Activated B cell treated with CpG ODN at 0.5 μM for 24 hours (primary cell): ENCODE measurements at regions not wholly inside any gene's neighbourhood (a gene's known extent, or its start where the extent isn't known, plus 50 kb on each side); places are given as distances from the start of the nearest gene placed in this dataset.

Experiments used
- ATAC-seq: fragments of 200-7000 bp; cut with Tn5 transposase; one replicate; pipeline ENCODE4 v1.10.0; 2021; ENCODE audit warnings: low read depth, mild to moderate bottlenecking, moderate library complexity
- CTCF ChIA-PET: fragments of 350-600 bp; sonication (Branson Sonifier 250); formaldehyde crosslinking; loops from one replicate; lab custom pipeline; 2021; ENCODE audit warnings: antibody characterized with exemption; lab: Charles Lee
- POLR2A ChIA-PET: fragments of 350-600 bp; sonication (Branson Sonifier 250); formaldehyde crosslinking; loops from one replicate; lab custom pipeline; 2021; ENCODE audit warnings: antibody characterized with exemption; lab: Charles Lee
- DNase-seq: peaks from one replicate; pipeline ENCODE4 v3.0.0; 2022
- H3K27ac Mint-ChIP-seq: one replicate; pipeline ENCODE4 v1.8.0; 2020; ENCODE audit warnings: mixed read lengths
- H3K27me3 Mint-ChIP-seq: one replicate; pipeline ENCODE4 v1.8.0; 2021; ENCODE audit warnings: mixed read lengths
- H3K36me3 Mint-ChIP-seq: one replicate; pipeline ENCODE4 v1.8.0; 2021; ENCODE audit warnings: low read depth, mixed read lengths
- H3K4me1 Mint-ChIP-seq: one replicate; pipeline ENCODE4 v1.8.0; 2021; ENCODE audit warnings: mixed read lengths
- H3K4me3 Mint-ChIP-seq: one replicate; pipeline ENCODE4 v1.8.0; 2020; ENCODE audit warnings: mild to moderate bottlenecking, mixed read lengths
- H3K9me3 Mint-ChIP-seq: one replicate; pipeline ENCODE4 v1.8.0; 2020; ENCODE audit warnings: mixed read lengths
- intact Hi-C: fragments of 100-400 bp; cut with micrococcal nuclease; formaldehyde crosslinking; loops from one replicate; pipeline ENCODE4 v1.15.1; 2024
- TF ChIP-seq, protein P1 (sequence below): fragments of 200-600 bp; IDR thresholded peaks from one replicate; pipeline ENCODE4 v1.8.0; 2022; ENCODE audit warnings: antibody characterized with exemption, mild to moderate bottlenecking

DNA sequence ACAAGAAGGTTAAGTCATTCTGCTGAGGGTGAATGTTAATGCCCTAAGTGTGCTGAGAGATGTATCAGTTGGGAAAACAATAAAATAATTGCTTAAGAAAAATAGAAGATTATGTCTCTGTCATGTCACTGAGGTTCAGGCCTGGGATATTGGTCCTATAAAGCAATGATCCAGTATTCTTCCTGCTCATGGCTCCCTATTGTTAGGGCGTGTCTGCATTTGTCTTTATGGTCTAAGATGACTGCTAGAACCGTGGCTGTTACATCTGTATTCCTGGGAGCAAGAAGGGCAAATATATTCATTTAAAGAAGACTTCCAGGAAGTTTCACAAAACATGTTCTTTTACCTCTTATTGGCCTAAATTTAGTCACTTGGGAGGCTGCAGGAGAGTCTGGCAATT is 125.0 kb downstream of the KCNE4 start:
- no peaks in the 10 kb centered on the region for H3K27me3 Mint-ChIP-seq
- no peak for DNase-seq
- no peaks in the 10 kb centered on the region for H3K4me1 Mint-ChIP-seq
- TF ChIP-seq, protein P1, sequence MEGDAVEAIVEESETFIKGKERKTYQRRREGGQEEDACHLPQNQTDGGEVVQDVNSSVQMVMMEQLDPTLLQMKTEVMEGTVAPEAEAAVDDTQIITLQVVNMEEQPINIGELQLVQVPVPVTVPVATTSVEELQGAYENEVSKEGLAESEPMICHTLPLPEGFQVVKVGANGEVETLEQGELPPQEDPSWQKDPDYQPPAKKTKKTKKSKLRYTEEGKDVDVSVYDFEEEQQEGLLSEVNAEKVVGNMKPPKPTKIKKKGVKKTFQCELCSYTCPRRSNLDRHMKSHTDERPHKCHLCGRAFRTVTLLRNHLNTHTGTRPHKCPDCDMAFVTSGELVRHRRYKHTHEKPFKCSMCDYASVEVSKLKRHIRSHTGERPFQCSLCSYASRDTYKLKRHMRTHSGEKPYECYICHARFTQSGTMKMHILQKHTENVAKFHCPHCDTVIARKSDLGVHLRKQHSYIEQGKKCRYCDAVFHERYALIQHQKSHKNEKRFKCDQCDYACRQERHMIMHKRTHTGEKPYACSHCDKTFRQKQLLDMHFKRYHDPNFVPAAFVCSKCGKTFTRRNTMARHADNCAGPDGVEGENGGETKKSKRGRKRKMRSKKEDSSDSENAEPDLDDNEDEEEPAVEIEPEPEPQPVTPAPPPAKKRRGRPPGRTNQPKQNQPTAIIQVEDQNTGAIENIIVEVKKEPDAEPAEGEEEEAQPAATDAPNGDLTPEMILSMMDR, result no peak
- intact Hi-C loops, result no loop called here
- ChIA-PET CTCF (no interaction called here), POLR2A (no interaction called here)
- ATAC-seq, result no peak
- H3K27ac Mint-ChIP-seq, result no peak overlapping the region
- no peaks in the 10 kb centered on the region for H3K9me3 Mint-ChIP-seq
- H3K36me3 Mint-ChIP-seq, result no peaks in the 10 kb centered on the region
- no peak overlapping the region for H3K4me3 Mint-ChIP-seq

DNA sequence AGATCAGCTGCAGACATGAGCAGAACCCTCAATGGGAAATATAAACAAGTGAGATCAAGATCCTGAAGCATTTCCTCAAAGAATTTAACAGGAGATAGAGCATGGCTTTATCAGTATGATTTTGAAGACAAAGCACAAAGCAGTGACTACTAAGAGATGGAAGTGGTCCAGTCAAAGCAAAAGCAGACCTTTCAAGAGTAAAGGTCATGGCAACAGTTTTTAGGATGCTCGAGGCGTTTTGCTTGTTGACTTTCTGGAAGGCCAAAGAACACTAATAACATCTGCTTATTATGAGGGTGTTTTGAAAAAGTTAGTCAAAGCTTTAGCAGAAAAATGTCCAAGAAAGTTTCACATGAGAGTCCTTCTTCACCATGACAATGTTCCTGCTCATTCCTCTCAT is 128.5 kb downstream of the KCNE4 start:
- TF ChIP-seq, protein P1, result no peak
- intact Hi-C loops, result no loop called here
- H3K4me1 Mint-ChIP-seq, result no peaks in the 10 kb centered on the region
- no peaks in the 10 kb centered on the region for H3K36me3 Mint-ChIP-seq
- CTCF ChIA-PET, result no interaction called here
- ATAC-seq, result no peak
- H3K4me3 Mint-ChIP-seq, result no peak overlapping the region
- no peaks in the 10 kb centered on the region for H3K27me3 Mint-ChIP-seq
- no peaks in the 10 kb centered on the region for H3K9me3 Mint-ChIP-seq
- DNase-seq, result no peak
- POLR2A ChIA-PET, result no interaction called here
- no peak overlapping the region for H3K27ac Mint-ChIP-seq

DNA sequence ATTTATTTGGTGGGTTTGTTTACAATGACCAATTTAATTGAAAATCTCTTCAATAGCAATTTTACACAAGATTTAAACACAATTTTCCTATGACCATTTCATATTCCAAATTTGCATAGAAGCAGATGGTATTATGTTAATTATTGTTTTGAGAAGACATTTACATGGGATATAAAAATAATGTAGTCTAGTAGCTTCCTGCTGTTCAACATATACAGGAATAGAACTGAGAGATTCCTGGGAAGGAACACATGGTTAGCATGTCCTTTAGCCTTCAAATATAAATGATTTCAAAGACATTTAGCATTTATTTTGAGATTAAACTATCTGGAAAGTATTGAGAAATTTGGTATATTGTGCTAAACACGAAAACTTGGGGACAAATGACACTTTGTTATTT is 129.6 kb downstream of the KCNE4 start:
- H3K4me3 Mint-ChIP-seq, result no peak overlapping the region
- ChIA-PET CTCF (no interaction called here), POLR2A (no interaction called here)
- H3K27ac Mint-ChIP-seq, result no peak overlapping the region
- intact Hi-C loops, result no loop called here
- DNase-seq, result no peak
- no peaks in the 10 kb centered on the region for H3K36me3 Mint-ChIP-seq
- TF ChIP-seq, protein P1, result no peak
- H3K27me3 Mint-ChIP-seq, result no peaks in the 10 kb centered on the region
- no peaks in the 10 kb centered on the region for H3K9me3 Mint-ChIP-seq
- H3K4me1 Mint-ChIP-seq, result no peaks in the 10 kb centered on the region
- no peak for ATAC-seq

DNA sequence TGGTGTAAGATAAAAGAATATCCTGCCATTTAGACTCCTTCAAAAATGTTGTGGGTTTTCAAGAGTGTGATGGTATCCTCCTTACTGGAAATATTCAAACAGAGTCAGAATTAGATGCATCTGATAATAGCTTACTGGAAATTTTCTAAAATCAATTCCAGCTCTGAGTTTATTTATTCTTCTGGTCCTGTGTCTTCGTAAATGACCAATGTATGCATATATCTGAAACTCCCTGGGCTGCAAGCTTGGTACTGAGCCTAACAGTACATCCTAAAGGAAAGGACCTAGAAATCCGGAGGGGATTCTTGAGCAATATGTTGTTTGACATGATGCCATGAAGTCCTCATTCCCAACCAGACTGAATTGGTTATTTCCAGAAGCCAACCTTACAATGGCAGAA is 130.4 kb downstream of the KCNE4 start:
- ChIA-PET POLR2A (no interaction called here), CTCF (no interaction called here)
- TF ChIP-seq, protein P1, result no peak
- no peak for ATAC-seq
- no peak for DNase-seq
- no peaks in the 10 kb centered on the region for H3K36me3 Mint-ChIP-seq
- H3K27ac Mint-ChIP-seq, result no peak overlapping the region
- H3K4me3 Mint-ChIP-seq, result no peak overlapping the region
- no peaks in the 10 kb centered on the region for H3K27me3 Mint-ChIP-seq
- intact Hi-C loops, result no loop called here
- no peaks in the 10 kb centered on the region for H3K4me1 Mint-ChIP-seq
- no peaks in the 10 kb centered on the region for H3K9me3 Mint-ChIP-seq

DNA sequence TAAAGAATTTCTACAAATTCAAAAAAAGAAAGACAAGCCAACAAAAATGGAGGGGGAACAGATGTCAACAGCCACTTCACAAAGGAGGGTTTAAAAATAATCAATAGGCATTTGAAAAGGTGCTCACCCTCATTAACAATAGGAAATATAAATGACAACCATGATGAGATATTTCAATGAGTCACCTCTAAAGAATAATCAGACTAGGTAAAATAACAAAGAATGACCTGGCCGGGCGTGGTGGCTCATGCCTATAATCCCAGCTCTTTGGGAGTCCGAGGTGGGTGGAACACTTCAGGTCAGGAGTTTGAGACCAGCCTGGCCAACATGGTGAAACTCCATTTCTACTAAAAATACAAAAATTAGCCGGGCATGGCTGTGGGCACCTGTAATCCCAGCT is 133.6 kb downstream of the KCNE4 start:
- ATAC-seq (no peak), DNase-seq (no peak)
- H3K27me3 Mint-ChIP-seq, result no peaks in the 10 kb centered on the region
- no peaks in the 10 kb centered on the region for H3K36me3 Mint-ChIP-seq
- CTCF ChIA-PET, result no interaction called here
- H3K4me1 Mint-ChIP-seq, result no peaks in the 10 kb centered on the region
- no peaks in the 10 kb centered on the region for H3K9me3 Mint-ChIP-seq
- TF ChIP-seq, protein P1, result no peak
- POLR2A ChIA-PET, result no interaction called here
- H3K4me3 Mint-ChIP-seq, result no peak overlapping the region
- H3K27ac Mint-ChIP-seq, result no peak overlapping the region
- intact Hi-C loops, result no loop called here
